Lower leg skin (tissue), 3 donors: ENCODE measurements at regions not wholly inside any gene's neighbourhood (a gene's known extent, or its start where the extent isn't known, plus 50 kb on each side); places are given as distances from the start of the nearest gene placed in this dataset.

Source experiments
- POLR2A ChIP-seq, 2 donors: fragments of 450-650 bp; IDR thresholded peaks; one replicate each; pipeline ENCODE4 v1.6.1; 2016 to 2017; ENCODE audit warnings: antibody characterized with exemption in 2 of 2, mild to moderate bottlenecking in 1 of 2, moderate library complexity in 1 of 2
- TF ChIP-seq, protein P1 (sequence below), 3 donors: fragments of 450-650 bp; IDR thresholded peaks; one replicate each; pipeline ENCODE4 v1.5.1; 2016; ENCODE audit warnings: antibody characterized with exemption in 3 of 3, mild to moderate bottlenecking in 3 of 3, moderate library complexity in 2 of 3

DNA sequence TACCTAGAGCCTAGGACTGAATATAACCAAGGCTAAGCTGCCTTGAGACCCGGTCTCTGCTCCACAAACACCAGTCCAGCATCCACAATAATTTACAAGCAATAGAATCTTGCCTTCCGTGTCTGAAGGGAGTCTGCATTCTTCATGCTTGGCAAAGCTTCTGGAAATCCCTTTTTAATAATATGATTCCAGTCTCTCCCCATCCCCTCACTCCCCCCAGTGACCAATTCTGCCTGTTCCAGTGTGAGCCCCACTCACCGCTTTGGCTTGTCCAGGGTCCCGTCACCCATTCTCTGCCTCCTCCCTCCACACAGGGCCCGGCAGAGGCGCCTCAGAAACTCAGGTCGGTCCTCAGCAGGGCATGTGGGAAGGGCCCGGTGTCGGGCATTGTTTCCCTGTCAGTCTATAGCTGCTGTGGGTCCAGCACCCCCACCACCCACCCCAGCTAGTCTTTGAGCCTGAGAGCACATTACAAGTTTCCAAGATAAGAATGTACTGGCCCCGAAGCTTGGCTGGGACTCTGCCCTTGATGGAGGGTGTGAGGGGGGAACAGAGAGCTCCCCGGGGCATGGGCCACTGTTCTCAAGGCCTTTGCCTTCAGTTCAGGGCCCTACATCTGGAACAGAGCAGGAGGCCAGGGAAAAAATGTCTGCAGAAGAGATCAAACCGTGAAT is 129.7 kb upstream of the MYCN start:
- TF ChIP-seq, protein P1, sequence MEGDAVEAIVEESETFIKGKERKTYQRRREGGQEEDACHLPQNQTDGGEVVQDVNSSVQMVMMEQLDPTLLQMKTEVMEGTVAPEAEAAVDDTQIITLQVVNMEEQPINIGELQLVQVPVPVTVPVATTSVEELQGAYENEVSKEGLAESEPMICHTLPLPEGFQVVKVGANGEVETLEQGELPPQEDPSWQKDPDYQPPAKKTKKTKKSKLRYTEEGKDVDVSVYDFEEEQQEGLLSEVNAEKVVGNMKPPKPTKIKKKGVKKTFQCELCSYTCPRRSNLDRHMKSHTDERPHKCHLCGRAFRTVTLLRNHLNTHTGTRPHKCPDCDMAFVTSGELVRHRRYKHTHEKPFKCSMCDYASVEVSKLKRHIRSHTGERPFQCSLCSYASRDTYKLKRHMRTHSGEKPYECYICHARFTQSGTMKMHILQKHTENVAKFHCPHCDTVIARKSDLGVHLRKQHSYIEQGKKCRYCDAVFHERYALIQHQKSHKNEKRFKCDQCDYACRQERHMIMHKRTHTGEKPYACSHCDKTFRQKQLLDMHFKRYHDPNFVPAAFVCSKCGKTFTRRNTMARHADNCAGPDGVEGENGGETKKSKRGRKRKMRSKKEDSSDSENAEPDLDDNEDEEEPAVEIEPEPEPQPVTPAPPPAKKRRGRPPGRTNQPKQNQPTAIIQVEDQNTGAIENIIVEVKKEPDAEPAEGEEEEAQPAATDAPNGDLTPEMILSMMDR (IDR thresholded peaks at IDR 0.05), result no peak
- no peak for TF ChIP-seq POLR2A (IDR thresholded peaks at IDR 0.05)
